Transverse colon (tissue), 4 donors: ENCODE measurements at regions not wholly inside any gene's neighbourhood (a gene's known extent, or its start where the extent isn't known, plus 50 kb on each side); places are given as distances from the start of the nearest gene placed in this dataset.

Experiments used
- POLR2A ChIP-seq: fragments of 450-650 bp; IDR thresholded peaks from one replicate; pipeline ENCODE4 v1.6.1; 2016; ENCODE audit warnings: antibody characterized with exemption, mild to moderate bottlenecking, moderate library complexity
- POLR2AphosphoS5 ChIP-seq, 3 donors: sonication (generic); formaldehyde crosslinking; IDR thresholded peaks; one replicate each; pipeline ENCODE4 v1.6.1; 2016; ENCODE audit warnings: antibody characterized with exemption in 3 of 3
- TF ChIP-seq, protein P1 (sequence below), 5 experiments: fragments of 200-600 bp in 3 of 5; fragments of 450-650 bp in 2 of 5; sonication (generic) in 3 of 5; IDR thresholded peaks; 1 replicate in 2 of 5; 2 replicates in 3 of 5; pipeline ENCODE4 v1.5.1; 2016 to 2017; ENCODE audit warnings: antibody characterized with exemption in 5 of 5, inconsistent platforms in 3 of 5, mild to moderate bottlenecking in 2 of 5, moderate library complexity in 1 of 5

DNA sequence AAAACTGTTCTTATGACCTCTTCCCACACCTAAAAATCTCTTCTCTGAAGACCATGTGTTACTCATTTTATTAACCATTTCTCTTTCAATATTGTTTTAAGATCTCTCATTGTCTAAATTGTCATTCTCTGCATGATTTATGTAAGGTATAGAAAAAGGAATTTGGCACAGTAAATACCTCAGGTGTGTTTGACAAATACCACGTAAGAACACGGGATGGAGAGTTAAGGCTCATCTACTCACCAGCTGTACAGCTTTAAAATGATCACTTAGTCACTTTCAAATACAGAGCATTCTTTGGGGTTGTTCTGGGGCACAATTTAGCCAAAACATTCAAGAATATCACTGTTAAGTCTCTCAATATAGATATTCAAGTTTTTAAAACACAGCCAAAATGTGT, 627.1 kb downstream of the MCTP2 start:
- TF ChIP-seq, protein P1, sequence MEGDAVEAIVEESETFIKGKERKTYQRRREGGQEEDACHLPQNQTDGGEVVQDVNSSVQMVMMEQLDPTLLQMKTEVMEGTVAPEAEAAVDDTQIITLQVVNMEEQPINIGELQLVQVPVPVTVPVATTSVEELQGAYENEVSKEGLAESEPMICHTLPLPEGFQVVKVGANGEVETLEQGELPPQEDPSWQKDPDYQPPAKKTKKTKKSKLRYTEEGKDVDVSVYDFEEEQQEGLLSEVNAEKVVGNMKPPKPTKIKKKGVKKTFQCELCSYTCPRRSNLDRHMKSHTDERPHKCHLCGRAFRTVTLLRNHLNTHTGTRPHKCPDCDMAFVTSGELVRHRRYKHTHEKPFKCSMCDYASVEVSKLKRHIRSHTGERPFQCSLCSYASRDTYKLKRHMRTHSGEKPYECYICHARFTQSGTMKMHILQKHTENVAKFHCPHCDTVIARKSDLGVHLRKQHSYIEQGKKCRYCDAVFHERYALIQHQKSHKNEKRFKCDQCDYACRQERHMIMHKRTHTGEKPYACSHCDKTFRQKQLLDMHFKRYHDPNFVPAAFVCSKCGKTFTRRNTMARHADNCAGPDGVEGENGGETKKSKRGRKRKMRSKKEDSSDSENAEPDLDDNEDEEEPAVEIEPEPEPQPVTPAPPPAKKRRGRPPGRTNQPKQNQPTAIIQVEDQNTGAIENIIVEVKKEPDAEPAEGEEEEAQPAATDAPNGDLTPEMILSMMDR (IDR thresholded peaks at IDR 0.05) = no peak
- TF ChIP-seq POLR2A (no peak), POLR2AphosphoS5 (IDR thresholded peaks at IDR 0.05) (no peak)
